Vagina (tissue), 2 donors: ENCODE measurements at regions not wholly inside any gene's neighbourhood (a gene's known extent, or its start where the extent isn't known, plus 50 kb on each side); places are given as distances from the start of the nearest gene placed in this dataset.
"Not testable (repeated sequence)": the region's sequence is repeated elsewhere in the genome, so short reads cannot be mapped to it uniquely, and the experiment has no call there.

Experiments used
- DNase-seq, 2 donors: peaks; one replicate each; pipeline ENCODE4 v3.0.0-alpha.2; 2017; ENCODE audit errors: extremely low spot score in 2 of 2
- H3K27ac ChIP-seq: fragments of 200-600 bp; sonication (generic); one replicate; pipeline ENCODE4 v1.5.1; 2019
- H3K27me3 ChIP-seq: fragments of 200-600 bp; sonication (generic); one replicate; pipeline ENCODE4 v1.5.1; 2019
- H3K36me3 ChIP-seq, 2 donors: fragments of 200-600 bp; sonication (generic); one replicate each; pipeline ENCODE4 v1.5.1; 2017 to 2019
- H3K4me1 ChIP-seq: fragments of 200-600 bp; sonication (generic); one replicate; pipeline ENCODE4 v1.5.1; 2019
- H3K4me3 ChIP-seq, 2 donors: fragments of 200-600 bp; sonication (generic); 1 replicate in 1 of 2; 2 replicates in 1 of 2; pipeline ENCODE4 v1.5.1; 2016 to 2019
- H3K9me3 ChIP-seq: fragments of 200-600 bp; sonication (generic); one replicate; pipeline ENCODE4 v1.5.1; 2019
- CTCF ChIP-seq, 3 experiments: fragments of 450-650 bp in 2 of 3; fragments of 200-600 bp in 1 of 3; sonication (generic) in 1 of 3; IDR thresholded peaks; one replicate each; pipeline ENCODE4 v1.5.1; 2017 to 2019; ENCODE audit warnings: antibody characterized with exemption in 3 of 3, mild to moderate bottlenecking in 2 of 3, moderate library complexity in 2 of 3
- POLR2A ChIP-seq, 2 donors: fragments of 450-650 bp; IDR thresholded peaks; one replicate each; pipeline ENCODE4 v1.6.1; 2017; ENCODE audit warnings: antibody characterized with exemption in 2 of 2, mild to moderate bottlenecking in 2 of 2, moderate library complexity in 2 of 2
- POLR2AphosphoS5 ChIP-seq, 2 donors: sonication (generic); formaldehyde crosslinking; IDR thresholded peaks; one replicate each; pipeline ENCODE4 v1.9.0; 2017; ENCODE audit warnings: antibody characterized with exemption in 2 of 2, mild to moderate bottlenecking in 2 of 2, low read depth in 1 of 2; ENCODE audit not compliant: insufficient read depth in 1 of 2
- intact Hi-C: fragments of 100-400 bp; cut with DNase I; formaldehyde crosslinking; loops from one replicate; pipeline ENCODE4 v1.15.1; 2023

GRCh38 chrX:137747244-137748043 lies 181.5 kb downstream of the ZIC3 start:
- no peaks in the 10 kb centered on the region for H3K27me3 ChIP-seq

GRCh38 chrX:137748827-137749226 lies 182.9 kb downstream of the ZIC3 start:
- DNase-seq: no peak
- H3K4me1 ChIP-seq: no peaks in the 10 kb centered on the region
- H3K27ac ChIP-seq: no peak overlapping the region
- no peaks in the 10 kb centered on the region for H3K36me3 ChIP-seq
- H3K9me3 ChIP-seq: no peaks in the 10 kb centered on the region
- H3K4me3 ChIP-seq: no peak overlapping the region
- no peak for TF ChIP-seq CTCF (IDR thresholded peaks at IDR 0.05)
- TF ChIP-seq POLR2A (IDR thresholded peaks at IDR 0.05): no peak
- TF ChIP-seq POLR2AphosphoS5 (IDR thresholded peaks at IDR 0.05; ENCODE audit: insufficient read depth in 1 of 2, low read depth in 1 of 2): no peak
- intact Hi-C loops: no loop called here
- no peaks in the 10 kb centered on the region for H3K27me3 ChIP-seq

More at GRCh38 chrX:137747244-137748043, 181.5 kb downstream of the ZIC3 start:
- DNase-seq: no peak
- Histone ChIP-seq H3K4me1 (no peaks in the 10 kb centered on the region), H3K36me3 (no peaks in the 10 kb centered on the region), H3K27ac (no peak overlapping the region), H3K9me3 (no peaks in the 10 kb centered on the region), H3K4me3 (no peak overlapping the region)
- intact Hi-C loops: no loop called here
- no peak for TF ChIP-seq POLR2A (IDR thresholded peaks at IDR 0.05)
- no peak for TF ChIP-seq POLR2AphosphoS5 (IDR thresholded peaks at IDR 0.05; ENCODE audit: insufficient read depth in 1 of 2, low read depth in 1 of 2)
- no peak for TF ChIP-seq CTCF (IDR thresholded peaks at IDR 0.05)

- H3K4me3 ChIP-seq: no peak overlapping the region
- no peak for TF ChIP-seq CTCF (IDR thresholded peaks at IDR 0.05)
- TF ChIP-seq POLR2A (IDR thresholded peaks at IDR 0.05): no peak
- no peak for TF ChIP-seq POLR2AphosphoS5 (IDR thresholded peaks at IDR 0.05; ENCODE audit: insufficient read depth in 1 of 2, low read depth in 1 of 2)
- no peak overlapping the region for H3K27ac ChIP-seq
- no peaks in the 10 kb centered on the region for H3K4me1 ChIP-seq
- H3K36me3 ChIP-seq: no peaks in the 10 kb centered on the region
- no peaks in the 10 kb centered on the region for H3K9me3 ChIP-seq
- intact Hi-C loops: no loop called here
- DNase-seq: no peak
- no peaks in the 10 kb centered on the region for H3K27me3 ChIP-seq
These were observed 183.3 kb downstream of the ZIC3 start for GRCh38 chrX:137749246-137749645.

GRCh38 chrX:137771537-137771936 lies 205.6 kb downstream of the ZIC3 start:
- no peaks in the 10 kb centered on the region for H3K27me3 ChIP-seq
- H3K36me3 ChIP-seq: no peaks in the 10 kb centered on the region
- H3K9me3 ChIP-seq: no peaks in the 10 kb centered on the region
- H3K4me1 ChIP-seq: no peaks in the 10 kb centered on the region
- intact Hi-C loops: no loop called here
- TF ChIP-seq CTCF (IDR thresholded peaks at IDR 0.05) (no peak), POLR2AphosphoS5 (IDR thresholded peaks at IDR 0.05; ENCODE audit: insufficient read depth in 1 of 2, low read depth in 1 of 2) (no peak), POLR2A (IDR thresholded peaks at IDR 0.05) (no peak)
- no peak overlapping the region for H3K27ac ChIP-seq
- no peak for DNase-seq
- no peak overlapping the region for H3K4me3 ChIP-seq

GRCh38 chrX:137792214-137792613 lies 226.3 kb downstream of the ZIC3 start:
- no peak overlapping the region for H3K27ac ChIP-seq
- H3K4me3 ChIP-seq: no peak overlapping the region
- no peaks in the 10 kb centered on the region for H3K9me3 ChIP-seq
- H3K36me3 ChIP-seq: no peaks in the 10 kb centered on the region
- no peak for DNase-seq
- intact Hi-C loops: no loop called here
- no peaks in the 10 kb centered on the region for H3K4me1 ChIP-seq
- H3K27me3 ChIP-seq: no peaks in the 10 kb centered on the region
- TF ChIP-seq POLR2A (IDR thresholded peaks at IDR 0.05) (no peak), CTCF (IDR thresholded peaks at IDR 0.05) (no peak), POLR2AphosphoS5 (IDR thresholded peaks at IDR 0.05; ENCODE audit: insufficient read depth in 1 of 2, low read depth in 1 of 2) (no peak)

GRCh38 chrX:137797926-137798325 lies 232.0 kb downstream of the ZIC3 start:
- H3K27me3 ChIP-seq, intact Hi-C loops, DNase-seq, H3K4me3 ChIP-seq, H3K36me3 ChIP-seq, H3K4me1 ChIP-seq, H3K27ac ChIP-seq, H3K9me3 ChIP-seq: not testable (repeated sequence)
